Keratinocyte (primary cell): ENCODE measurements at regions not wholly inside any gene's neighbourhood (a gene's known extent, or its start where the extent isn't known, plus 50 kb on each side); places are given as distances from the start of the nearest gene placed in this dataset.

Experiments used
- DNase-seq: peaks from one replicate; pipeline ENCODE4 v3.0.0-alpha.2; 2011; ENCODE audit warnings: low read depth, missing footprints, low spot score
- FAIRE-seq: peaks from 2 replicates; lab custom pipeline; 2011; peaks lifted over from hg19 to GRCh38; lab: Jason Lieb, UNC
- H2AFZ ChIP-seq: 2 replicates; pipeline ENCODE4 v1.6.0; 2012; ENCODE audit warnings: low read length, control low read depth, inconsistent platforms; ENCODE audit not compliant: control insufficient read depth
- H3K27ac ChIP-seq: 2 replicates; pipeline ENCODE4 v1.5.1; 2011; ENCODE audit warnings: low read length; ENCODE audit not compliant: control insufficient read depth, insufficient read depth
- H3K27me3 ChIP-seq: 3 replicates; pipeline ENCODE4 v1.6.0; 2011; ENCODE audit warnings: low read length; ENCODE audit not compliant: control insufficient read depth, insufficient read depth; ENCODE audit errors: extremely low read depth
- H3K36me3 ChIP-seq, 2 experiments: 2 replicates in 1 of 2; 3 replicates in 1 of 2; pipeline ENCODE4 v1.5.1; 2011; ENCODE audit warnings: low read length in 2 of 2, mild to moderate bottlenecking in 1 of 2; ENCODE audit not compliant: control insufficient read depth in 2 of 2, insufficient read depth in 2 of 2; ENCODE audit errors: extremely low read depth in 1 of 2
- H3K4me1 ChIP-seq: 3 replicates; pipeline ENCODE4 v1.5.1; 2011; ENCODE audit warnings: low read length; ENCODE audit not compliant: control insufficient read depth, insufficient read depth; ENCODE audit errors: extremely low read depth
- H3K4me2 ChIP-seq: 3 replicates; pipeline ENCODE4 v1.6.0; 2011; ENCODE audit warnings: low read depth, low read length; ENCODE audit not compliant: control insufficient read depth, insufficient read depth; ENCODE audit errors: extremely low read depth
- H3K4me3 ChIP-seq, 3 experiments: fragments of 200-600 bp in 1 of 3; sonication (generic) in 1 of 3; 2 replicates in 2 of 3; 3 replicates in 1 of 3; pipeline ENCODE4 v1.5.1; 2011 to 2016; ENCODE audit warnings: low read length in 3 of 3, mild to moderate bottlenecking in 3 of 3, control low read depth in 2 of 3, inconsistent platforms in 1 of 3, low read depth in 1 of 3, mixed read lengths in 1 of 3, mixed run types in 1 of 3, moderate library complexity in 1 of 3; ENCODE audit not compliant: control insufficient read depth in 2 of 3, insufficient read depth in 2 of 3; ENCODE audit errors: extremely low read depth in 1 of 3
- H3K79me2 ChIP-seq: 2 replicates; pipeline ENCODE4 v1.6.0; 2012; ENCODE audit warnings: low read length; ENCODE audit not compliant: control insufficient read depth, insufficient read depth
- H3K9ac ChIP-seq: 3 replicates; pipeline ENCODE4 v1.6.0; 2011; ENCODE audit warnings: low read length; ENCODE audit not compliant: control insufficient read depth, insufficient read depth; ENCODE audit errors: extremely low read depth
- H3K9me1 ChIP-seq: 3 replicates; pipeline ENCODE4 v1.6.0; 2011; ENCODE audit warnings: low read length; ENCODE audit not compliant: control insufficient read depth, insufficient read depth; ENCODE audit errors: extremely low read depth
- H3K9me3 ChIP-seq: 2 replicates; pipeline ENCODE4 v1.5.1; 2012; ENCODE audit warnings: low read depth, low read length; ENCODE audit not compliant: control insufficient read depth
- H4K20me1 ChIP-seq: 3 replicates; pipeline ENCODE4 v1.6.0; 2011; ENCODE audit warnings: low read length; ENCODE audit not compliant: control insufficient read depth, insufficient read depth; ENCODE audit errors: extremely low read depth
- EZH2 ChIP-seq: IDR thresholded peaks from one replicate; pipeline ENCODE4 v1.6.1; 2012; ENCODE audit warnings: inconsistent platforms, mild to moderate bottlenecking, low read length, moderate library complexity
- dilution Hi-C: fragments of 300-500 bp; cut with MboI; formaldehyde crosslinking; loops from one replicate; pipeline ENCODE4 v1.7.0; 2020; ENCODE audit warnings: low sequenced_read_pairs; ENCODE audit not compliant: extremely low pct_ligation_motif_present
- TF ChIP-seq, protein P1 (sequence below), 3 experiments: IDR thresholded peaks in 1 of 3; conservative IDR thresholded peaks in 1 of 3; optimal IDR thresholded peaks in 1 of 3; 2 replicates in 2 of 3; 3 replicates in 1 of 3; pipeline versions ENCODE3 to v1.5.1; 2011; ENCODE audit warnings: low read length in 3 of 3, mild to moderate bottlenecking in 3 of 3, moderate library complexity in 2 of 3, control low read depth in 1 of 3, inconsistent platforms in 1 of 3; ENCODE audit not compliant: insufficient read depth in 2 of 3; ENCODE audit errors: extremely low read depth in 1 of 3

- Histone ChIP-seq H3K79me2 (no peaks in the 10 kb centered on the region), H2AFZ (no peak overlapping the region), H3K27me3 (no peaks in the 10 kb centered on the region), H3K9ac (no peak overlapping the region), H3K9me1 (no peaks in the 10 kb centered on the region), H3K4me2 (no peak overlapping the region), H4K20me1 (no peaks in the 10 kb centered on the region), H3K4me1 (no peaks in the 10 kb centered on the region), H3K27ac (no peak overlapping the region), H3K4me3 (no peak overlapping the region), H3K9me3 (no peaks in the 10 kb centered on the region), H3K36me3 (no peaks in the 10 kb centered on the region)
- dilution Hi-C loops, result no loop called here
- DNase-seq, result no peak
- TF ChIP-seq, protein P1, sequence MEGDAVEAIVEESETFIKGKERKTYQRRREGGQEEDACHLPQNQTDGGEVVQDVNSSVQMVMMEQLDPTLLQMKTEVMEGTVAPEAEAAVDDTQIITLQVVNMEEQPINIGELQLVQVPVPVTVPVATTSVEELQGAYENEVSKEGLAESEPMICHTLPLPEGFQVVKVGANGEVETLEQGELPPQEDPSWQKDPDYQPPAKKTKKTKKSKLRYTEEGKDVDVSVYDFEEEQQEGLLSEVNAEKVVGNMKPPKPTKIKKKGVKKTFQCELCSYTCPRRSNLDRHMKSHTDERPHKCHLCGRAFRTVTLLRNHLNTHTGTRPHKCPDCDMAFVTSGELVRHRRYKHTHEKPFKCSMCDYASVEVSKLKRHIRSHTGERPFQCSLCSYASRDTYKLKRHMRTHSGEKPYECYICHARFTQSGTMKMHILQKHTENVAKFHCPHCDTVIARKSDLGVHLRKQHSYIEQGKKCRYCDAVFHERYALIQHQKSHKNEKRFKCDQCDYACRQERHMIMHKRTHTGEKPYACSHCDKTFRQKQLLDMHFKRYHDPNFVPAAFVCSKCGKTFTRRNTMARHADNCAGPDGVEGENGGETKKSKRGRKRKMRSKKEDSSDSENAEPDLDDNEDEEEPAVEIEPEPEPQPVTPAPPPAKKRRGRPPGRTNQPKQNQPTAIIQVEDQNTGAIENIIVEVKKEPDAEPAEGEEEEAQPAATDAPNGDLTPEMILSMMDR (optimal IDR thresholded peaks at IDR 0.05 in 1 of 3, IDR thresholded peaks at IDR 0.05 in 1 of 3, conservative IDR thresholded peaks at IDR 0.05 in 1 of 3; ENCODE audit: extremely low read depth in 1 of 3, insufficient read depth in 2 of 3, low read length in 3 of 3), result no peak
- no peak for TF ChIP-seq EZH2
- no peak for FAIRE-seq
Observed at GRCh38 chr2:22290909-22291473, 1094.0 kb upstream of the KLHL29 start.

DNA sequence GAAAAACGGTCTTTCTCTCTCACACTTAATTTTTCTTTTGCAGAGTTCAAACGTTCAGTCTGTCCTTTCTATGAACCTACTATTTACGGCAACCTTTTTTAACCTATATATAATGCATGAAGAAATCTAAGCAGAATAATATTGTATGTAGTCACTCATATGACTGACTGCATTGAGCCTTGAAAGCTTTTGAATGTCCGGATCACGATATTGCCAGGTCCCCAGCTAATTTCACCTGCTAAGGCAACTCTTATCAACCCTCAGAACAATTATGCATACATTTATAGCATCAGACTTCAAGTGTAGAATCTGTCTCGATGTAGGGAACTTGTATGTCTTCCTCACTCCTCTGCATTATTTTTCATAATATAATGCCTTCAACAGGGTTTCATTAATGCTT, 1083.8 kb upstream of the KLHL29 start:
- Histone ChIP-seq H3K9ac (no peak overlapping the region), H3K4me1 (no peaks in the 10 kb centered on the region), H3K27ac (no peak overlapping the region), H2AFZ (no peak overlapping the region), H3K4me3 (no peak overlapping the region), H3K4me2 (no peak overlapping the region), H3K79me2 (no peaks in the 10 kb centered on the region), H3K36me3 (no peaks in the 10 kb centered on the region), H3K9me1 (no peaks in the 10 kb centered on the region), H3K9me3 (no peaks in the 10 kb centered on the region), H4K20me1 (no peaks in the 10 kb centered on the region), H3K27me3 (no peaks in the 10 kb centered on the region)
- FAIRE-seq (no peak), DNase-seq (no peak)
- dilution Hi-C loops, result no loop called here
- TF ChIP-seq, protein P1 (optimal IDR thresholded peaks at IDR 0.05 in 1 of 3, IDR thresholded peaks at IDR 0.05 in 1 of 3, conservative IDR thresholded peaks at IDR 0.05 in 1 of 3; ENCODE audit: extremely low read depth in 1 of 3, insufficient read depth in 2 of 3, low read length in 3 of 3), result no peak
